Liver (tissue), 8 donors: ENCODE measurements at regions not wholly inside any gene's neighbourhood (a gene's known extent, or its start where the extent isn't known, plus 50 kb on each side); places are given as distances from the start of the nearest gene placed in this dataset.

ENCODE experiments used
- DNase-seq: peaks from one replicate; pipeline ENCODE4 v3.0.0-alpha.2; 2017; ENCODE audit warnings: low spot score
- H3K27ac ChIP-seq, 2 donors: one replicate each; pipeline ENCODE4 v1.7.0; 2013; ENCODE audit warnings: inconsistent platforms in 2 of 2, low read length in 2 of 2, control low read depth in 1 of 2, low read depth in 1 of 2, mild to moderate bottlenecking in 1 of 2
- H3K27me3 ChIP-seq, 4 donors: one replicate each; pipeline versions ENCODE4 v1.6.1 to v1.7.0; 2013; ENCODE audit warnings: low read length in 3 of 4, inconsistent platforms in 1 of 4, mild to moderate bottlenecking in 1 of 4, moderate library complexity in 1 of 4; ENCODE audit not compliant: control insufficient read depth in 4 of 4, insufficient read depth in 4 of 4
- H3K36me3 ChIP-seq, 4 donors: one replicate each; pipeline versions ENCODE4 v1.6.1 to v1.7.0; 2013; ENCODE audit warnings: low read length in 3 of 4, mild to moderate bottlenecking in 3 of 4, low read depth in 1 of 4, moderate library complexity in 1 of 4; ENCODE audit not compliant: control insufficient read depth in 4 of 4, insufficient read depth in 3 of 4
- H3K4me1 ChIP-seq, 4 donors: one replicate each; pipeline versions ENCODE4 v1.6.1 to v1.7.0; 2013; ENCODE audit warnings: low read length in 3 of 4, mild to moderate bottlenecking in 3 of 4, moderate library complexity in 1 of 4; ENCODE audit not compliant: control insufficient read depth in 4 of 4, insufficient read depth in 4 of 4
- H3K4me3 ChIP-seq, 3 donors: one replicate each; pipeline versions ENCODE4 v1.6.1 to v1.7.0; 2013; ENCODE audit warnings: low read length in 3 of 3, control low read depth in 1 of 3, low read depth in 1 of 3, mild to moderate bottlenecking in 1 of 3
- H3K9ac ChIP-seq, 2 donors: one replicate each; pipeline ENCODE4 v1.7.0; 2013; ENCODE audit warnings: low read length in 2 of 2, mild to moderate bottlenecking in 2 of 2, moderate library complexity in 2 of 2, control low read depth in 1 of 2, low read depth in 1 of 2
- H3K9me3 ChIP-seq, 4 donors: one replicate each; pipeline versions ENCODE4 v1.6.1 to v1.7.0; 2013; ENCODE audit warnings: low read length in 3 of 4; ENCODE audit not compliant: control insufficient read depth in 4 of 4
- EGR1 ChIP-seq, 2 donors: IDR thresholded peaks; 2 replicates each; pipeline ENCODE4 v1.6.1; 2016 to 2018; ENCODE audit warnings: antibody characterized with exemption in 2 of 2, low read depth in 2 of 2
- FOXA1 ChIP-seq: IDR thresholded peaks from 2 replicates; pipeline ENCODE4 v1.6.1; 2016; ENCODE audit warnings: antibody characterized with exemption
- FOXA2 ChIP-seq: IDR thresholded peaks from 2 replicates; pipeline ENCODE4 v1.6.1; 2016; ENCODE audit warnings: antibody characterized with exemption
- GABPA ChIP-seq, 2 donors: IDR thresholded peaks in 1 of 2; conservative IDR thresholded peaks in 1 of 2; 2 replicates each; pipeline ENCODE4 v1.6.1; 2016; ENCODE audit warnings: antibody characterized with exemption in 2 of 2, mild to moderate bottlenecking in 1 of 2, moderate library complexity in 1 of 2
- HNF4A ChIP-seq, 2 donors: conservative IDR thresholded peaks; 2 replicates each; pipeline ENCODE4 v1.6.1; 2016; ENCODE audit warnings: antibody characterized with exemption in 2 of 2, mild to moderate bottlenecking in 2 of 2
- HNF4G ChIP-seq: IDR thresholded peaks from 2 replicates; pipeline ENCODE4 v1.6.1; 2016; ENCODE audit warnings: antibody characterized with exemption
- JUND ChIP-seq, 2 donors: IDR thresholded peaks; 2 replicates each; pipeline ENCODE4 v1.6.1; 2016; ENCODE audit warnings: antibody characterized with exemption in 2 of 2
- NR2F2 ChIP-seq: IDR thresholded peaks from 2 replicates; pipeline ENCODE4 v1.6.1; 2016; ENCODE audit warnings: antibody characterized with exemption
- RXRA ChIP-seq, 2 donors: IDR thresholded peaks; 2 replicates each; pipeline ENCODE4 v1.6.1; 2017 to 2018; ENCODE audit warnings: antibody characterized with exemption in 2 of 2, mild to moderate bottlenecking in 1 of 2
- TAF1 ChIP-seq: conservative IDR thresholded peaks from 2 replicates; pipeline ENCODE4 v1.6.1; 2016; ENCODE audit warnings: antibody characterized with exemption, mild to moderate bottlenecking
- YY1 ChIP-seq: IDR thresholded peaks from 2 replicates; pipeline ENCODE4 v1.6.1; 2016; ENCODE audit warnings: antibody characterized with exemption, mild to moderate bottlenecking
- WGBS: extraction: QIAGEN DNeasy Blood & Tissue Kit; methylation state at CpG from one replicate; pipeline ENCODE4 v1.1.7; 2013; 5-methylcytosine and 5-hydroxymethylcytosine counted together
- TF ChIP-seq, protein P1 (sequence below): fragments of 150-350 bp; IDR thresholded peaks from 2 replicates; pipeline ENCODE4 v1.5.1; 2017; ENCODE audit warnings: improper control_type of control experiment, low read depth, low read length; ENCODE audit not compliant: missing input control
- TF ChIP-seq, protein P2 (sequence below): IDR thresholded peaks from 2 replicates; pipeline ENCODE4 v1.6.1; 2016; ENCODE audit warnings: antibody characterized with exemption
- TF ChIP-seq, protein P3 (sequence below): IDR thresholded peaks from 2 replicates; pipeline ENCODE4 v1.6.1; 2016; ENCODE audit warnings: antibody characterized with exemption, mild to moderate bottlenecking
- TF ChIP-seq, protein P4 (sequence below): IDR thresholded peaks from 2 replicates; pipeline ENCODE4 v1.6.1; 2016; ENCODE audit warnings: antibody characterized with exemption
- donor health status: healthy.
- donor health status: healthy.
- donor health status: healthy.
- donor health status: healthy.
- donor health status: healthy.

DNA sequence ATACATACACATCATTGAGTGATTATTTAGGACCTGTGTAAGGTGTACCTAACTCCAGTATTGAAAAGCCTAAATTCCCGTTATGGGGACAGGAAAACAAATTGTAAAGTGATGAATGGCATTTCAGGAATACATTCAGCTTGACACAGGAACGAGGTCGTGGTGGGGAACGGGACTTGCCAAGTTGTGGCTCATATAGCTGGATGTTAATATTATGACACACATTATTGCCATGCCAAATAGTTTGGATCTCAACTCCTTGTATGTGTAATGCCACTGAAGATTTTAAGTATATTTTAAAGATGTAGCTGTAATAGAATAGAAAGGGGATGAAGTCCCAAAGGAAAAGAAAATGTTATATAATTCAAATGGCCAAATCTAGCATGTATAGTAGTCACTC, 227.2 kb upstream of the GOLIM4 start (continued):
- TF ChIP-seq, protein P1, sequence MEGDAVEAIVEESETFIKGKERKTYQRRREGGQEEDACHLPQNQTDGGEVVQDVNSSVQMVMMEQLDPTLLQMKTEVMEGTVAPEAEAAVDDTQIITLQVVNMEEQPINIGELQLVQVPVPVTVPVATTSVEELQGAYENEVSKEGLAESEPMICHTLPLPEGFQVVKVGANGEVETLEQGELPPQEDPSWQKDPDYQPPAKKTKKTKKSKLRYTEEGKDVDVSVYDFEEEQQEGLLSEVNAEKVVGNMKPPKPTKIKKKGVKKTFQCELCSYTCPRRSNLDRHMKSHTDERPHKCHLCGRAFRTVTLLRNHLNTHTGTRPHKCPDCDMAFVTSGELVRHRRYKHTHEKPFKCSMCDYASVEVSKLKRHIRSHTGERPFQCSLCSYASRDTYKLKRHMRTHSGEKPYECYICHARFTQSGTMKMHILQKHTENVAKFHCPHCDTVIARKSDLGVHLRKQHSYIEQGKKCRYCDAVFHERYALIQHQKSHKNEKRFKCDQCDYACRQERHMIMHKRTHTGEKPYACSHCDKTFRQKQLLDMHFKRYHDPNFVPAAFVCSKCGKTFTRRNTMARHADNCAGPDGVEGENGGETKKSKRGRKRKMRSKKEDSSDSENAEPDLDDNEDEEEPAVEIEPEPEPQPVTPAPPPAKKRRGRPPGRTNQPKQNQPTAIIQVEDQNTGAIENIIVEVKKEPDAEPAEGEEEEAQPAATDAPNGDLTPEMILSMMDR: no peak
- no peak for TF ChIP-seq HNF4G
- TF ChIP-seq, protein P2, sequence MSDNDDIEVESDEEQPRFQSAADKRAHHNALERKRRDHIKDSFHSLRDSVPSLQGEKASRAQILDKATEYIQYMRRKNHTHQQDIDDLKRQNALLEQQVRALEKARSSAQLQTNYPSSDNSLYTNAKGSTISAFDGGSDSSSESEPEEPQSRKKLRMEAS: no peak
- TF ChIP-seq RXRA (IDR thresholded peaks at IDR 0.05): no peak

DNA sequence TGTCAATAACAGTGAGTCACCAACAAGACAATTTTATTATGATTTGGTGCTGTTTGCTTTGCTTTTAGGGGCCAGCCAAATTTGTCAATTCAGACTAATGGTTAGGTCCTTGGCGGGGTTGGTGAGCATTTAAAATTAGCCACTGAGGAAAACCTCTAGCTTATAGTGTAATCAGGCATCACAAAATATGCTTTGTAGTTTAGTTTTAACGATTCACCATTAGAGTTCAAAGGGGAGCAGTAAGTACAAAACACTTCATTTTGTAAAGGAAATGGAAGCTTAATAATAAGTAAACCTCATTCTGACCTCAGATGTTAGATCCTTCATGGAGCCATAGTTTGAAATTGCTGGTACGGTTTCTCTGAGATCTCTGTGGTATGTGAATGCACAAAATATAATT, 218.4 kb upstream of the GOLIM4 start:
- Histone ChIP-seq H3K4me3 (no peak overlapping the region), H3K9me3 (no peaks in the 10 kb centered on the region), H3K9ac (no peak overlapping the region), H3K27ac (no peak overlapping the region), H3K4me1 (no peaks in the 10 kb centered on the region), H3K36me3 (no peaks in the 10 kb centered on the region), H3K27me3 (no peaks in the 10 kb centered on the region)
- TF ChIP-seq GABPA (IDR thresholded peaks at IDR 0.05 in 1 of 2, conservative IDR thresholded peaks at IDR 0.05 in 1 of 2) (no peak), HNF4G (no peak), HNF4A (conservative IDR thresholded peaks at IDR 0.05) (no peak), YY1 (no peak), TAF1 (no peak), JUND (IDR thresholded peaks at IDR 0.05) (no peak), FOXA1 (no peak), FOXA2 (no peak), EGR1 (IDR thresholded peaks at IDR 0.05; ENCODE audit: low read depth in 2 of 2) (no peak), NR2F2 (no peak)
- TF ChIP-seq, protein P3, sequence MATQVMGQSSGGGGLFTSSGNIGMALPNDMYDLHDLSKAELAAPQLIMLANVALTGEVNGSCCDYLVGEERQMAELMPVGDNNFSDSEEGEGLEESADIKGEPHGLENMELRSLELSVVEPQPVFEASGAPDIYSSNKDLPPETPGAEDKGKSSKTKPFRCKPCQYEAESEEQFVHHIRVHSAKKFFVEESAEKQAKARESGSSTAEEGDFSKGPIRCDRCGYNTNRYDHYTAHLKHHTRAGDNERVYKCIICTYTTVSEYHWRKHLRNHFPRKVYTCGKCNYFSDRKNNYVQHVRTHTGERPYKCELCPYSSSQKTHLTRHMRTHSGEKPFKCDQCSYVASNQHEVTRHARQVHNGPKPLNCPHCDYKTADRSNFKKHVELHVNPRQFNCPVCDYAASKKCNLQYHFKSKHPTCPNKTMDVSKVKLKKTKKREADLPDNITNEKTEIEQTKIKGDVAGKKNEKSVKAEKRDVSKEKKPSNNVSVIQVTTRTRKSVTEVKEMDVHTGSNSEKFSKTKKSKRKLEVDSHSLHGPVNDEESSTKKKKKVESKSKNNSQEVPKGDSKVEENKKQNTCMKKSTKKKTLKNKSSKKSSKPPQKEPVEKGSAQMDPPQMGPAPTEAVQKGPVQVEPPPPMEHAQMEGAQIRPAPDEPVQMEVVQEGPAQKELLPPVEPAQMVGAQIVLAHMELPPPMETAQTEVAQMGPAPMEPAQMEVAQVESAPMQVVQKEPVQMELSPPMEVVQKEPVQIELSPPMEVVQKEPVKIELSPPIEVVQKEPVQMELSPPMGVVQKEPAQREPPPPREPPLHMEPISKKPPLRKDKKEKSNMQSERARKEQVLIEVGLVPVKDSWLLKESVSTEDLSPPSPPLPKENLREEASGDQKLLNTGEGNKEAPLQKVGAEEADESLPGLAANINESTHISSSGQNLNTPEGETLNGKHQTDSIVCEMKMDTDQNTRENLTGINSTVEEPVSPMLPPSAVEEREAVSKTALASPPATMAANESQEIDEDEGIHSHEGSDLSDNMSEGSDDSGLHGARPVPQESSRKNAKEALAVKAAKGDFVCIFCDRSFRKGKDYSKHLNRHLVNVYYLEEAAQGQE: no peak
- TF ChIP-seq, protein P1: no peak
- TF ChIP-seq, protein P4, sequence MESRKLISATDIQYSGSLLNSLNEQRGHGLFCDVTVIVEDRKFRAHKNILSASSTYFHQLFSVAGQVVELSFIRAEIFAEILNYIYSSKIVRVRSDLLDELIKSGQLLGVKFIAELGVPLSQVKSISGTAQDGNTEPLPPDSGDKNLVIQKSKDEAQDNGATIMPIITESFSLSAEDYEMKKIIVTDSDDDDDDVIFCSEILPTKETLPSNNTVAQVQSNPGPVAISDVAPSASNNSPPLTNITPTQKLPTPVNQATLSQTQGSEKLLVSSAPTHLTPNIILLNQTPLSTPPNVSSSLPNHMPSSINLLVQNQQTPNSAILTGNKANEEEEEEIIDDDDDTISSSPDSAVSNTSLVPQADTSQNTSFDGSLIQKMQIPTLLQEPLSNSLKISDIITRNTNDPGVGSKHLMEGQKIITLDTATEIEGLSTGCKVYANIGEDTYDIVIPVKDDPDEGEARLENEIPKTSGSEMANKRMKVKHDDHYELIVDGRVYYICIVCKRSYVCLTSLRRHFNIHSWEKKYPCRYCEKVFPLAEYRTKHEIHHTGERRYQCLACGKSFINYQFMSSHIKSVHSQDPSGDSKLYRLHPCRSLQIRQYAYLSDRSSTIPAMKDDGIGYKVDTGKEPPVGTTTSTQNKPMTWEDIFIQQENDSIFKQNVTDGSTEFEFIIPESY: no peak
- TF ChIP-seq, protein P2: no peak
- DNase-seq: no peak
- 83% methylated on average over 3 of the region's 3 CpGs for WGBS
